DMS114 treated with DMSO at 0.1 percent for 48 hours (cell line): ENCODE measurements at regions not wholly inside any gene's neighbourhood (a gene's known extent, or its start where the extent isn't known, plus 50 kb on each side); places are given as distances from the start of the nearest gene placed in this dataset.
"Not testable (repeated sequence)": the region's sequence is repeated elsewhere in the genome, so short reads cannot be mapped to it uniquely, and the experiment has no call there.

Experiments
- DNase-seq: peaks from one replicate; lab custom pipeline; 2025; ENCODE audit not compliant: unreplicated experiment; lab: John Stamatoyannopoulos, UW

DNA sequence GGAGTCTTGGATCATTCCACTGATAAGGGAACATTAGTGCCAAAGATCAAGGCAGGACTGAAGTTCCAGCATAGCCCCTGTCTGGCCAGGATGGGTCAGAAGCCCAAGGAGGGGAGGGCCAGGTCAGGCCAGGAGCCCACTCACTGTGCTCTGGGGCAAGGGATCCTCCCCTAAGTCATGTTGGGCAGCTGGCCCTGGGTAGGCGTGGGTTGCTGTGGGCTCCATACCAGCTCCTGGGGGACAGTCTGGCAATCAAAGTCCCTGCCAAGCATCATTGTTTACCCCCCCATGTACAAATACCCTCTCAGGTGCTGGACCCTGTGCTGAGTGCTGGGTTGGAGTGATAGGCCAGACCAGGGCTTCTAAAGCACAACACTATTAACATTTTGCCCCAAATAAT is 130.5 kb downstream of the IRX5 start:
- DNase-seq = no peak

DNA sequence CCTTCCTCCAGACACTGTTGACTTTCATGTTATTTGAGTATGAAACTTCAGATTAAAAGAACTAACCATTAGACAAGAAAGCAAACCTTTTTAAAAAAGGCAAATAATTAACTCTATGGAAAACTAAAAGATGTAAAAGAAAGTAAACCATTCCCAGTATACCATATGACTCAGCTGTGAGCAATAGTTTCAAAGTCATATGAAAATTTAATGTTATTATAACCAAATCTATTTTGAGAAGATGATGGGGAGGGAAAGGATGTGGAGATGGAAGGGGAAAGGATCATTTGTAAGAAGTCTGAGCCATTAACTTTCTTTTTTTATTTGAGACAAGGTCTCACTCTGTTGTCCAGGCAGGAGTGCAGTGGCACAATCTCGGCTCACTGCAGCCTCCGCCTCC is 131.8 kb downstream of the IRX5 start:
- DNase-seq = no peak

GRCh38 chr16:55072976-55073375 is 142.3 kb downstream of the IRX5 start:
- DNase-seq = no peak

GRCh38 chr16:55073830-55074229 is 143.2 kb downstream of the IRX5 start:
- DNase-seq = no peak

DNA sequence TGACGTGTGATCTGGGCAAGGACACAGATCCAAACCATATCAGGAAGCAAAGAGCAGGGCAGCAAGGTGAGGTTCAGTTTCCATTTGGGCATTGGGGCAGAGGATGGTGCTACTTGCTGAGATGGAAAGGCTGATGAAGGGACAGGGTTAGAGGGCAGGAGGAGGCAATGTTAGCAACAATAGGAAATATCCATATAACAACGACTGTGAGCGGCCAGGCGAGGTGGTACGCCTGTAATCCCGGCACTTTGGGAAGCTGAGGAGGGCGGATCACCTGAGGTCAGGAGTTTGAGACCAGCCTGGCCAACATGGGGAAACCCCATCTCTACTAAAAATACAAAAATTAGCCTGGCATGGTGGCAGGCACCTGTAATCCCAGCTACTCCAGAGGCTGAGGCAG is 144.5 kb downstream of the IRX5 start:
- not testable (repeated sequence) for DNase-seq

GRCh38 chr16:55076053-55076452 is 145.4 kb downstream of the IRX5 start:
- DNase-seq = no peak

DNA sequence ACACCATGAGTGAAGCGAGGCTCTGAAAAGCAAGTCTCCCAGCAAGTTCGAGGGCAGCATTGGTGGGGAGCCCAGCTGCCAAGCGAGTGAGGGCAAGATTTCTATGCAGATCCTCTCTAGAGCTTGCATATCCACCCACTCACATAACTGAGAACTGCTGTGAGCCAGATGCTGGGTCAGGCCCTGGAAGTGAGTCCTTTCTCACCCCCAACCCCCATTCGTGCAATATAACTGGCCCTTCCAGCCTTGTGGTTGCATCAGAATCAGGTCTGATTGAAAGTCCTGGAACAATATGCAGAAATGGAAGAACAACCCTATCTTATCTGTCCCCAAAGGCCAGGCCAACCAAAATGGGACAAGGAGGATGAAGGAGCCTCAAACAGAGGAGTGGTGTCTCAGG is 146.6 kb downstream of the IRX5 start:
- no peak for DNase-seq

DNA sequence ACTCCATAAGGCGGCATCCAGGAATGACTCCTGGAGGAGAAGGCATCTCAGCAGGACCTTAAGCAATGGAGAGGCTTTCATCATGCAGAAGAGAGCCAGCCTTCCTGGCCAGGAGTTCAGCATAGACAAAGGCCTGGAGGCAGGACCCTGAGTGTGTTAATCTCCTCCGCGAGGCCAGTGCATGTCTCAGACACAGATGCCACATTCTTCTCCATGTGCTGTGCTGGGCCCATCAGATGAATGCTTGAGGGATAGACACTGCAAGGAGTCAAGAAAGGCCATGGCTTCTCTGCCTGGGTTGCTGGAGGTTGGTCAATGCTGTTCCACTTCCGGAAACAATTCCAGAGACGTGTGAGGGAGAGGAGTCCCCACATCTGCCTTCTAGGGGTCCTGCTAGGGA is 147.5 kb downstream of the IRX5 start:
- no peak for DNase-seq

GRCh38 chr16:55078699-55079410 is 148.2 kb downstream of the IRX5 start:
- no peak for DNase-seq

GRCh38 chr16:55081622-55082590 is 151.2 kb downstream of the IRX5 start:
- no peak for DNase-seq

DNA sequence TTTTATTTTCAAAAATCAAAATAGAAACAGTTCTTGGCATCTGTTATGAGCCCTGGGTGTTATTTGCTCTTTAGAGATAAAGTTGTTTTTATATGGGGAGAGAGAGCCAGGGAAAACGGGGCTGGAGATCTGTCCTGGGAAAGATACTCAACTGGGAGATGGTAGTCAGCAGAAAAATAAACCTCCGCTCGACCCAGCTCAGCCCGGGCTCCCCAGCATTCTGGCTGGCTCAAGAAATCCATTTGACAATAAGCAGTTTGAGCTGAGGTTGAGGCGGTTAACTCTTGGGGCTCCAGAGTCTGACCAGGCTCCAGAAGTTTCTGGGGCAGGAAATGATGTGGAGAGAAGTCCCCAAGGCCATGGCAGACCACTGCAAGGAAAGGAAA is 151.9 kb downstream of the IRX5 start:
- no peak for DNase-seq

GRCh38 chr16:55083052-55083451 is 152.4 kb downstream of the IRX5 start:
- DNase-seq = no peak

DNA sequence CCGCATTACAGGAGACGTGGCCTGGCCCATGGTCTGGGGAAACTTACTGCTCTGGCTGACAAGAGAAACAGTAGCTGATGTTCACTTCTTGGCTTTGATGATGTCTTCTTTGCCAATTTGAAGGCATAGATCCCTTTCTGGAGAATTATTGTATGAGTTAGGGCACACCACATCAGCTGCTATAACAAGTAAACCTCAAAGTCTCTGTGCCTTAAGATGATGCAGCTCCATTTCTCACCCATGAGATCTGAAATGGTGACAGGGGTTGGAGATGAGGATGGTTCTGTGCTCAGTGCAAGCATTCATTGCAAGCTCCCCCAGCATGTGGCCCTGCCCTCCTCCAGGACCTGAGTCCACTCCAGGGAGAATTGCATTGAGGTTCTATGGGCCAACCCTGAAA is 157.4 kb downstream of the IRX5 start:
- no peak for DNase-seq

DNA sequence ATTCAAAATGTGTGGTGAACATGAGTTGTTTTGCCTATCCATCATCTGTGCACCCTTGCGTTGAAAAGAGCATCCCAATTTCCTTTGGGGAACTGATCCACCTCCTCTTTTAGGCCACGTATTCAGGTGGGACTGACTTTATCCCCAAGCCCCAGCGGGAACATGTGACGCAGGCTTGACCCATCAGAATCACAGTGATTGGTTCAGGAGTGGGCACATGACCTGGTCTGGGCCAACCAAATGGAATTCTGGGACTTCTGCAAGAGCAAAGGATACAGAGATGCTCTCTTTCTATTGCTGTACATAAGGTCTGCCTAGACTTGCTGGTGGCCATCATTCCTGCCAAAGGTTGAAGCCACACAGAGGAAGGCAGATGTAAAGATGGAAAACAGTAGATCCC is 158.9 kb downstream of the IRX5 start:
- DNase-seq = no peak

- DNase-seq = no peak
These were observed 160.7 kb downstream of the IRX5 start for GRCh38 chr16:55091213-55091870.

GRCh38 chr16:55091871-55092230 is 161.2 kb downstream of the IRX5 start:
- no peak for DNase-seq

GRCh38 chr16:55100100-55100499 is 169.4 kb downstream of the IRX5 start:
- no peak for DNase-seq

- DNase-seq = no peak
These were observed 170.4 kb downstream of the IRX5 start for GRCh38 chr16:55101026-55101425.

DNA sequence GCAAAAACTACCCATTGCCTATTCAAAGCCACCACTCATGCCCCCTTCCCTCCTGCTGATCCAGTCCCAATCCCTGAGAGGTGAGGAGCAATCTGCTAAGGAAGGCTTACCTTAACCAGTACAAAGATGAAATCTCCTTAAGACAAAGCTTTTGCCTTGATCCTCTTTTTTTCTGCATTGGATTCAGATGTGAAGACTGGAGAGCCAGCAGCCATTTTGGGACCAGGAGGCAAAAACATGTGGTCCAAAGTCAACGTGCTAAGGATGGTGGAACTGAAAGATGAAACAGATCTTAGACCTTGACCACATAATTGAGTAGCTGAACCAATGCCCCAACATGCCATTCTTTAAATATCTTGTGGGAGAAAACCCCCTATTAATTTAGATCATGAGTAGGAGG is 171.4 kb downstream of the IRX5 start:
- DNase-seq = no peak

GRCh38 chr16:55102531-55102930 is 171.9 kb downstream of the IRX5 start:
- DNase-seq = no peak

GRCh38 chr16:55107851-55108250 is 177.2 kb downstream of the IRX5 start:
- no peak for DNase-seq

GRCh38 chr16:55113210-55113609 is 182.5 kb downstream of the IRX5 start:
- no peak for DNase-seq
